HEK293 (cell line): ENCODE measurements at regions not wholly inside any gene's neighbourhood (a gene's known extent, or its start where the extent isn't known, plus 50 kb on each side); places are given as distances from the start of the nearest gene placed in this dataset.

Experiments used
- CTCF ChIA-PET: fragments of 350-600 bp; formaldehyde crosslinking; extraction: SDS; loops from one replicate; lab custom pipeline; 2021; ENCODE audit warnings: antibody characterized with exemption; lab: Yijun Ruan, JAX
- POLR2A ChIA-PET: fragments of 300-600 bp; formaldehyde crosslinking; extraction: SDS; loops from one replicate; lab custom pipeline; 2020; ENCODE audit warnings: antibody characterized with exemption, inconsistent platforms; lab: Yijun Ruan, JAX
- H3K27ac ChIP-seq: fragments of 200-500 bp; sonication (Bioruptor generic); 2 replicates; pipeline ENCODE4 v1.5.1; 2014; ENCODE audit warnings: low read depth, low read length, control low read depth, inconsistent platforms; ENCODE audit errors: extremely low read depth
- H3K36me3 ChIP-seq, 2 experiments: fragments of 200-500 bp in 1 of 2; sonication (Bioruptor generic) in 1 of 2; 1 replicate in 1 of 2; 2 replicates in 1 of 2; pipeline ENCODE4 v1.5.1; 2014 to 2017; ENCODE audit warnings: inconsistent platforms in 2 of 2, low read length in 2 of 2; ENCODE audit not compliant: control insufficient read depth in 2 of 2, insufficient read depth in 1 of 2
- H3K4me1 ChIP-seq: fragments of 200-500 bp; sonication (Bioruptor generic); 2 replicates; pipeline ENCODE4 v1.5.1; 2014; ENCODE audit warnings: mild to moderate bottlenecking, low read length, inconsistent platforms; ENCODE audit not compliant: control insufficient read depth, insufficient read depth
- H3K4me3 ChIP-seq: 2 replicates; pipeline ENCODE4 v1.5.1; 2011; ENCODE audit warnings: low read depth, mild to moderate bottlenecking, control low read depth, low read length, moderate library complexity
- H3K9me3 ChIP-seq: fragments of 200-500 bp; sonication (Bioruptor generic); 2 replicates; pipeline ENCODE4 v1.5.1; 2014; ENCODE audit warnings: low read depth, low read length, inconsistent platforms; ENCODE audit not compliant: control insufficient read depth, insufficient read depth
- BCL11A ChIP-seq: fragments of 450-650 bp; formaldehyde crosslinking; IDR thresholded peaks from 2 replicates; pipeline ENCODE4 v1.5.1; 2016; ENCODE audit warnings: low read depth, missing biosample characterization, missing genetic modification characterization
- GLI2 ChIP-seq: fragments of 450-650 bp; formaldehyde crosslinking; IDR thresholded peaks from 2 replicates; pipeline ENCODE4; 2017; ENCODE audit warnings: missing biosample characterization, missing genetic modification characterization, low read depth, borderline replicate concordance
- IKZF3 ChIP-seq: fragments of 450-650 bp; IDR thresholded peaks from 2 replicates; pipeline ENCODE4 v1.5.0; 2018; ENCODE audit warnings: missing biosample characterization, mild to moderate bottlenecking, missing genetic modification characterization, moderate library complexity
- OVOL3 ChIP-seq: fragments of 450-650 bp; formaldehyde crosslinking; IDR thresholded peaks from 2 replicates; pipeline ENCODE4 v1.5.1; 2016; ENCODE audit warnings: missing biosample characterization, missing genetic modification characterization
- SP7 ChIP-seq: fragments of 450-650 bp; formaldehyde crosslinking; IDR thresholded peaks from 2 replicates; pipeline ENCODE4 v1.5.1; 2016; ENCODE audit warnings: missing biosample characterization, missing genetic modification characterization
- ZBTB10 ChIP-seq: fragments of 450-650 bp; formaldehyde crosslinking; IDR thresholded peaks from 2 replicates; pipeline ENCODE4 v1.5.1; 2016; ENCODE audit warnings: missing biosample characterization, missing genetic modification characterization
- ZNF155 ChIP-seq: fragments of 450-650 bp; formaldehyde crosslinking; IDR thresholded peaks from 2 replicates; pipeline ENCODE4 v1.5.1; 2016; ENCODE audit warnings: missing biosample characterization, missing genetic modification characterization
- ZNF175 ChIP-seq: fragments of 450-650 bp; formaldehyde crosslinking; IDR thresholded peaks from 2 replicates; pipeline ENCODE4 v1.5.1; 2016; ENCODE audit warnings: missing biosample characterization, missing genetic modification characterization
- ZNF202 ChIP-seq: fragments of 450-650 bp; formaldehyde crosslinking; IDR thresholded peaks from 2 replicates; pipeline ENCODE4 v1.5.1; 2016; ENCODE audit warnings: missing biosample characterization, missing genetic modification characterization, borderline replicate concordance
- ZNF266 ChIP-seq: fragments of 450-650 bp; formaldehyde crosslinking; IDR thresholded peaks from 2 replicates; pipeline ENCODE4 v1.5.1; 2016; ENCODE audit warnings: missing biosample characterization, missing genetic modification characterization, low read depth
- ZNF274 ChIP-seq, 2 experiments: fragments of 200-500 bp in 1 of 2; fragments of 450-650 bp in 1 of 2; sonication (Bioruptor generic) in 1 of 2; formaldehyde crosslinking in 1 of 2; IDR thresholded peaks; 2 replicates each; pipeline versions ENCODE4 v1.5.1 to v1.6.1; 2014 to 2016; ENCODE audit warnings: borderline replicate concordance in 1 of 2, inconsistent platforms in 1 of 2, low read length in 1 of 2, missing biosample characterization in 1 of 2, missing genetic modification characterization in 1 of 2
- ZNF354C ChIP-seq: fragments of 450-650 bp; formaldehyde crosslinking; IDR thresholded peaks from 2 replicates; pipeline ENCODE4 v1.5.1; 2016; ENCODE audit warnings: missing biosample characterization, missing genetic modification characterization, low read depth, borderline replicate concordance
- ZNF473 ChIP-seq: fragments of 450-650 bp; formaldehyde crosslinking; IDR thresholded peaks from 2 replicates; pipeline ENCODE4 v1.5.1; 2017; ENCODE audit warnings: missing biosample characterization, missing genetic modification characterization
- ZNF560 ChIP-seq: fragments of 450-650 bp; formaldehyde crosslinking; IDR thresholded peaks from 2 replicates; pipeline ENCODE4 v1.5.1; 2017; ENCODE audit warnings: missing biosample characterization, missing genetic modification characterization, borderline replicate concordance
- ZNF600 ChIP-seq: fragments of 450-650 bp; formaldehyde crosslinking; IDR thresholded peaks from 2 replicates; pipeline ENCODE4 v1.5.1; 2016; ENCODE audit warnings: missing biosample characterization, missing genetic modification characterization
- ZNF747 ChIP-seq: fragments of 450-650 bp; formaldehyde crosslinking; IDR thresholded peaks from 2 replicates; pipeline ENCODE4 v1.5.1; 2016; ENCODE audit warnings: missing biosample characterization, missing genetic modification characterization
- ZNF837 ChIP-seq: fragments of 450-650 bp; formaldehyde crosslinking; IDR thresholded peaks from 2 replicates; pipeline ENCODE4 v1.5.1; 2016; ENCODE audit warnings: missing biosample characterization, missing genetic modification characterization
- ZNF843 ChIP-seq: fragments of 450-650 bp; formaldehyde crosslinking; IDR thresholded peaks from 2 replicates; pipeline ENCODE4 v1.5.1; 2016; ENCODE audit warnings: missing biosample characterization, missing genetic modification characterization
- ZSCAN18 ChIP-seq: fragments of 450-650 bp; formaldehyde crosslinking; IDR thresholded peaks from 2 replicates; pipeline ENCODE4 v1.5.1; 2016; ENCODE audit warnings: missing biosample characterization, missing genetic modification characterization
- ZXDB ChIP-seq: fragments of 450-650 bp; formaldehyde crosslinking; IDR thresholded peaks from 2 replicates; pipeline ENCODE4 v1.5.1; 2016; ENCODE audit warnings: missing biosample characterization, missing genetic modification characterization
- TF ChIP-seq, protein P1 (sequence below): fragments of 450-650 bp; formaldehyde crosslinking; IDR thresholded peaks from 2 replicates; pipeline ENCODE4 v1.5.1; 2016; ENCODE audit warnings: missing biosample characterization, missing genetic modification characterization
- TF ChIP-seq, protein P2 (sequence below): fragments of 450-650 bp; formaldehyde crosslinking; IDR thresholded peaks from 2 replicates; pipeline ENCODE4 v1.5.1; 2016; ENCODE audit warnings: missing biosample characterization, missing genetic modification characterization
- TF ChIP-seq, protein P3 (sequence below): fragments of 450-650 bp; formaldehyde crosslinking; IDR thresholded peaks from 2 replicates; pipeline ENCODE4 v1.5.1; 2016; ENCODE audit warnings: missing biosample characterization, missing genetic modification characterization
- TF ChIP-seq, protein P4 (sequence below): fragments of 450-650 bp; formaldehyde crosslinking; IDR thresholded peaks from 2 replicates; pipeline ENCODE4 v1.5.1; 2017; ENCODE audit warnings: missing biosample characterization, missing genetic modification characterization

DNA sequence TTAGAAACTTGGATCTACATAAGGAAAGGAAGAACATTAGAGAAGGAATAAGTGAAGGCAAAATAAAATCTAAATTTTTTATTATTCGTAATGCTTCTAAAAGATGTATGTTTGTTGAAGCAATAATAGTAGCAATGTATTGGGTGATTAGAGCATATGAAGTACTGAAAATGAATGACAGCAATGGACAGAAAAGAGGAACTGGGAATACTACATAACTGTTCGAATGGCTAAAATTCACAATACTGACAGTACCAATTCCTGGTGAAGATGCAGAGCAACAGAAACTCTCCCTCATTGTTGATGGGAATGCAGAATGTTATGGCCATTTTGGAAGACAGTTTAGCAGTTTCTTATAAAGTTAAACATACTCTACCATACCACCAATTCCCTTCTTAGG, 177.3 kb upstream of the SPEF2 start:
- POLR2A ChIA-PET: no interaction called here
- H3K4me3 ChIP-seq: no peak overlapping the region
- H3K36me3 ChIP-seq: no peaks in the 10 kb centered on the region
- no peaks in the 10 kb centered on the region for H3K4me1 ChIP-seq
- H3K9me3 ChIP-seq: no peaks in the 10 kb centered on the region
- TF ChIP-seq ZNF560: no peak
- TF ChIP-seq ZSCAN18: no peak
- TF ChIP-seq, protein P1, sequence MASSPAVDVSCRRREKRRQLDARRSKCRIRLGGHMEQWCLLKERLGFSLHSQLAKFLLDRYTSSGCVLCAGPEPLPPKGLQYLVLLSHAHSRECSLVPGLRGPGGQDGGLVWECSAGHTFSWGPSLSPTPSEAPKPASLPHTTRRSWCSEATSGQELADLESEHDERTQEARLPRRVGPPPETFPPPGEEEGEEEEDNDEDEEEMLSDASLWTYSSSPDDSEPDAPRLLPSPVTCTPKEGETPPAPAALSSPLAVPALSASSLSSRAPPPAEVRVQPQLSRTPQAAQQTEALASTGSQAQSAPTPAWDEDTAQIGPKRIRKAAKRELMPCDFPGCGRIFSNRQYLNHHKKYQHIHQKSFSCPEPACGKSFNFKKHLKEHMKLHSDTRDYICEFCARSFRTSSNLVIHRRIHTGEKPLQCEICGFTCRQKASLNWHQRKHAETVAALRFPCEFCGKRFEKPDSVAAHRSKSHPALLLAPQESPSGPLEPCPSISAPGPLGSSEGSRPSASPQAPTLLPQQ: no peak
- no peak for TF ChIP-seq ZNF837
- TF ChIP-seq ZNF473 (tag by site-specific recombination): no peak
- no peak for TF ChIP-seq ZNF266 (tag by site-specific recombination)
- no peak for TF ChIP-seq ZNF202
- TF ChIP-seq, protein P2, sequence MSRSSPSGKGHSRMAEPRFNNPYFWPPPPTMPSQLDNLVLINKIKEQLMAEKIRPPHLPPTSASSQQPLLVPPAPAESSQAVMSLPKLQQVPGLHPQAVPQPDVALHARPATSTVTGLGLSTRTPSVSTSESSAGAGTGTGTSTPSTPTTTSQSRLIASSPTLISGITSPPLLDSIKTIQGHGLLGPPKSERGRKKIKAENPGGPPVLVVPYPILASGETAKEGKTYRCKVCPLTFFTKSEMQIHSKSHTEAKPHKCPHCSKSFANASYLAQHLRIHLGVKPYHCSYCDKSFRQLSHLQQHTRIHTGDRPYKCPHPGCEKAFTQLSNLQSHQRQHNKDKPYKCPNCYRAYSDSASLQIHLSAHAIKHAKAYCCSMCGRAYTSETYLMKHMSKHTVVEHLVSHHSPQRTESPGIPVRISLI (tag by site-specific recombination): no peak
- TF ChIP-seq ZXDB (tag by site-specific recombination): no peak
- TF ChIP-seq IKZF3 (tag by site-specific recombination): no peak
- TF ChIP-seq OVOL3 (tag by site-specific recombination): no peak
- H3K27ac ChIP-seq: no peak overlapping the region
- CTCF ChIA-PET: no interaction called here

DNA sequence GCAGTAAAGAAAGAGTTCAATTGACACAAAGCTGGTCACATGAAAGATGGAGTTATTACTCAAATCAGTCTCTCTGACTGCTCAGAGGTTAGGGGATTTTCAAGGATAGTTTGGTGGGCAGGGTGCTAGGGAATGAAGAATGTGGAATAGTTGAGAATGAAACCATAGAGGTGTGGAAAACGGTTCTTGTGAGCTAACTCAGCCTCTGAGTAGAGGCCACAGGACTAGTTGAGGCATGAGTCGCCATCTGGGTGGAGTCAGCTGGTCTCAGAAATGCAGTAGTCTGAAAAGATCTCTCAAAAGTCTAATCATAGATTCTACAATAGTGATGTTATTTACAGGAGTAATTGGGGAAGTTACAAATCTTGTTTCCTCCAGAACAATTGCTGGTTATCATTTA, 178.9 kb upstream of the SPEF2 start:
- TF ChIP-seq ZNF175: no peak
- TF ChIP-seq ZNF155: no peak
- no peak for TF ChIP-seq ZNF600
- ChIA-PET CTCF (interaction anchor here (0.6 kb wide), 1 partner anchor 47 kb away, joined by 3 read pairs; no protein-coding TSS in a partner anchor), POLR2A (no interaction called here)
- Histone ChIP-seq H3K36me3 (no peaks in the 10 kb centered on the region), H3K4me1 (no peaks in the 10 kb centered on the region), H3K4me3 (no peak overlapping the region), H3K27ac (no peak overlapping the region), H3K9me3 (no peaks in the 10 kb centered on the region)

DNA sequence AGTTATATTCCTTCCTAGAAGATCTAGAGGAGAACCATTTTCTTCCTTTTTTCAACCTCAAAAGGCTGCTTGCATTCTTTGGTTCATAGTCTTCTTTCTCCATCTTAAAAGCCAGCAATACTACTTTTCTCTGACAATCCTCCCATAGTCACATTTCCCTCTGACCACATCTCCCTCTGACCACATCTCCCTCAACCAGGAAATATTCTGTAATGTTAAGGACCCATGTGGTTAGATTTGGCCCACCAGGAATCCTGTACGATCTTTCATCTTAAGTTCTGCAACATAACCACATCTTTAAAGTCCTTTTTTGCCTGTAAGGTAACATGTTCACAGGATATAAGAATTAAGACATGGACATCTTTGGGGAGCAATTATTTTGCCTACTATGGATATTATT, 179.4 kb upstream of the SPEF2 start:
- ChIA-PET CTCF (no interaction called here), POLR2A (no interaction called here)
- Histone ChIP-seq H3K4me1 (no peaks in the 10 kb centered on the region), H3K36me3 (no peaks in the 10 kb centered on the region), H3K4me3 (no peak overlapping the region), H3K27ac (no peak overlapping the region), H3K9me3 (no peaks in the 10 kb centered on the region)
- TF ChIP-seq, protein P3, sequence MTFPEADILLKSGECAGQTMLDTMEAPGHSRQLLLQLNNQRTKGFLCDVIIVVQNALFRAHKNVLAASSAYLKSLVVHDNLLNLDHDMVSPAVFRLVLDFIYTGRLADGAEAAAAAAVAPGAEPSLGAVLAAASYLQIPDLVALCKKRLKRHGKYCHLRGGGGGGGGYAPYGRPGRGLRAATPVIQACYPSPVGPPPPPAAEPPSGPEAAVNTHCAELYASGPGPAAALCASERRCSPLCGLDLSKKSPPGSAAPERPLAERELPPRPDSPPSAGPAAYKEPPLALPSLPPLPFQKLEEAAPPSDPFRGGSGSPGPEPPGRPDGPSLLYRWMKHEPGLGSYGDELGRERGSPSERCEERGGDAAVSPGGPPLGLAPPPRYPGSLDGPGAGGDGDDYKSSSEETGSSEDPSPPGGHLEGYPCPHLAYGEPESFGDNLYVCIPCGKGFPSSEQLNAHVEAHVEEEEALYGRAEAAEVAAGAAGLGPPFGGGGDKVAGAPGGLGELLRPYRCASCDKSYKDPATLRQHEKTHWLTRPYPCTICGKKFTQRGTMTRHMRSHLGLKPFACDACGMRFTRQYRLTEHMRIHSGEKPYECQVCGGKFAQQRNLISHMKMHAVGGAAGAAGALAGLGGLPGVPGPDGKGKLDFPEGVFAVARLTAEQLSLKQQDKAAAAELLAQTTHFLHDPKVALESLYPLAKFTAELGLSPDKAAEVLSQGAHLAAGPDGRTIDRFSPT (tag by site-specific recombination): no peak
- TF ChIP-seq GLI2: no peak
- TF ChIP-seq, protein P4, sequence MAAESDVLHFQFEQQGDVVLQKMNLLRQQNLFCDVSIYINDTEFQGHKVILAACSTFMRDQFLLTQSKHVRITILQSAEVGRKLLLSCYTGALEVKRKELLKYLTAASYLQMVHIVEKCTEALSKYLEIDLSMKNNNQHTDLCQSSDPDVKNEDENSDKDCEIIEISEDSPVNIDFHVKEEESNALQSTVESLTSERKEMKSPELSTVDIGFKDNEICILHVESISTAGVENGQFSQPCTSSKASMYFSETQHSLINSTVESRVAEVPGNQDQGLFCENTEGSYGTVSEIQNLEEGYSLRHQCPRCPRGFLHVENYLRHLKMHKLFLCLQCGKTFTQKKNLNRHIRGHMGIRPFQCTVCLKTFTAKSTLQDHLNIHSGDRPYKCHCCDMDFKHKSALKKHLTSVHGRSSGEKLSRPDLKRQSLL (tag by site-specific recombination): no peak
- no peak for TF ChIP-seq SP7 (tag by site-specific recombination)
- no peak for TF ChIP-seq ZNF354C (tag by site-specific recombination)
- TF ChIP-seq BCL11A (tag by site-specific recombination): no peak
- TF ChIP-seq ZNF843 (tag by site-specific recombination): no peak
- no peak for TF ChIP-seq ZNF747 (tag by site-specific recombination)
- TF ChIP-seq ZBTB10: no peak
- no peak for TF ChIP-seq ZNF274 (IDR thresholded peaks at IDR 0.05; ENCODE audit: low read length)
- no peak for TF ChIP-seq ZNF274 (tag by site-specific recombination; IDR thresholded peaks at IDR 0.05; ENCODE audit: borderline replicate concordance)
